Central memory CD8-positive, alpha-beta T cell (primary cell): ENCODE measurements at regions not wholly inside any gene's neighbourhood (a gene's known extent, or its start where the extent isn't known, plus 50 kb on each side); places are given as distances from the start of the nearest gene placed in this dataset.

ENCODE experiments used
- ATAC-seq: fragments of 150-1000 bp; cut with Tn5 transposase; replicated peaks from 2 replicates; pipeline ENCODE4 v1.10.0; 2022; ENCODE audit warnings: mild to moderate bottlenecking, moderate FRiP score, moderate number of reproducible peaks; ENCODE audit not compliant: poor library complexity, severe bottlenecking; ENCODE audit errors: extremely low read depth
- DNase-seq, 2 donors: peaks; one replicate each; pipeline ENCODE4 v3.0.0; 2021; ENCODE audit warnings: low spot score in 2 of 2
- H3K27ac Mint-ChIP-seq: one replicate; pipeline ENCODE4 v1.8.0; 2022; ENCODE audit warnings: low read depth, mild to moderate bottlenecking, moderate library complexity, mixed read lengths
- H3K27me3 Mint-ChIP-seq: one replicate; pipeline ENCODE4 v1.8.0; 2022; ENCODE audit warnings: mixed read lengths
- H3K36me3 Mint-ChIP-seq: one replicate; pipeline ENCODE4 v1.8.0; 2022; ENCODE audit warnings: mild to moderate bottlenecking, moderate library complexity, mixed read lengths; ENCODE audit not compliant: insufficient read depth
- H3K4me1 Mint-ChIP-seq: one replicate; pipeline ENCODE4 v1.8.0; 2022; ENCODE audit warnings: mixed read lengths
- H3K4me3 Mint-ChIP-seq: one replicate; pipeline ENCODE4 v1.8.0; 2022; ENCODE audit warnings: mild to moderate bottlenecking, moderate library complexity, mixed read lengths
- H3K9me3 Mint-ChIP-seq: one replicate; pipeline ENCODE4 v1.8.0; 2022; ENCODE audit warnings: mixed read lengths

GRCh38 chr11:88402192-88402715 is 64.7 kb upstream of the CTSC start:
- H3K27ac Mint-ChIP-seq = no peak overlapping the region
- no peak for DNase-seq
- H3K27me3 Mint-ChIP-seq = no peaks in the 10 kb centered on the region
- peaks cover 10% of the 10 kb centered on the region for H3K4me1 Mint-ChIP-seq
- no peak for ATAC-seq
- H3K4me3 Mint-ChIP-seq = no peak overlapping the region
- no peaks in the 10 kb centered on the region for H3K36me3 Mint-ChIP-seq
- no peaks in the 10 kb centered on the region for H3K9me3 Mint-ChIP-seq

GRCh38 chr11:88398791-88399570 is 61.4 kb upstream of the CTSC start:
- no peak for DNase-seq
- no peak overlapping the region for H3K27ac Mint-ChIP-seq

GRCh38 chr11:88398372-88398771 is 60.8 kb upstream of the CTSC start:
- no peak for DNase-seq
- H3K9me3 Mint-ChIP-seq = no peaks in the 10 kb centered on the region
- H3K27me3 Mint-ChIP-seq = no peaks in the 10 kb centered on the region
- no peak overlapping the region for H3K4me3 Mint-ChIP-seq
- ATAC-seq = no peak
- H3K27ac Mint-ChIP-seq = no peak overlapping the region
- H3K4me1 Mint-ChIP-seq = no peaks in the 10 kb centered on the region
- H3K36me3 Mint-ChIP-seq = no peaks in the 10 kb centered on the region

More at GRCh38 chr11:88398791-88399570, 61.4 kb upstream of the CTSC start:
- H3K36me3 Mint-ChIP-seq = no peaks in the 10 kb centered on the region
- no peaks in the 10 kb centered on the region for H3K4me1 Mint-ChIP-seq
- no peak overlapping the region for H3K4me3 Mint-ChIP-seq
- no peaks in the 10 kb centered on the region for H3K9me3 Mint-ChIP-seq
- no peak for ATAC-seq
- H3K27me3 Mint-ChIP-seq = no peaks in the 10 kb centered on the region

GRCh38 chr11:88390254-88390653 is 52.7 kb upstream of the CTSC start:
- ATAC-seq = no peak

DNA sequence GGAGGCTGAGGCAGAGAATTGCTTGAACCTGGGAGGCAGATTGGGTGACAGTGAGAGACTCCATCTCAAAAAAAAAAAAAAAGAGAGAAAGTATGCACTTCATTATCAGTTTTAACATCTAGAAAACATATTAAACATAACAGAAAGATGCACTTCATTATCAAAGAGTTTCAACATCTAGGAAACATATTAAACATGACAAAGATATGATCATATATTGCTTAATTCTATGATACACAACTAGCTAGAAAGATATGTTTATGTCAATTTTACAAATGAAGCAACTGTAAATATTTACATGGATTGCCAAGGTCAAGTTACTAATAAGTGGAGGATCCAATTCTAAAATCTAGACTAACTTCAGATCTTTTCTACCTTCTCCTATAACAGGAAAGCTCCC is 50.4 kb upstream of the CTSC start:
- Mint-ChIP-seq H3K4me1 (no peaks in the 10 kb centered on the region), H3K27ac (no peak overlapping the region), H3K36me3 (no peaks in the 10 kb centered on the region), H3K9me3 (no peaks in the 10 kb centered on the region), H3K4me3 (no peak overlapping the region), H3K27me3 (no peaks in the 10 kb centered on the region)
- DNase-seq (no peak), ATAC-seq (no peak)

More at GRCh38 chr11:88390254-88390653, 52.7 kb upstream of the CTSC start:
- H3K4me3 Mint-ChIP-seq = no peak overlapping the region
- no peaks in the 10 kb centered on the region for H3K27me3 Mint-ChIP-seq
- no peaks in the 10 kb centered on the region for H3K9me3 Mint-ChIP-seq
- no peaks in the 10 kb centered on the region for H3K4me1 Mint-ChIP-seq
- no peak for DNase-seq
- no peak overlapping the region for H3K27ac Mint-ChIP-seq
- H3K36me3 Mint-ChIP-seq = no peaks in the 10 kb centered on the region
